Testis (tissue), 2 donors: ENCODE measurements at regions not wholly inside any gene's neighbourhood (a gene's known extent, or its start where the extent isn't known, plus 50 kb on each side); places are given as distances from the start of the nearest gene placed in this dataset.

Experiments
- POLR2A ChIP-seq: fragments of 450-650 bp; IDR thresholded peaks from one replicate; pipeline ENCODE4 v1.6.1; 2017; ENCODE audit warnings: antibody characterized with exemption, mild to moderate bottlenecking, moderate library complexity
- TF ChIP-seq, protein P1 (sequence below), 3 experiments: fragments of 450-650 bp in 2 of 3; fragments of 200-600 bp in 1 of 3; sonication (generic) in 1 of 3; IDR thresholded peaks; one replicate each; pipeline ENCODE4 v1.5.1; 2016 to 2019; ENCODE audit warnings: antibody characterized with exemption in 3 of 3, mild to moderate bottlenecking in 2 of 3, moderate library complexity in 1 of 3

DNA sequence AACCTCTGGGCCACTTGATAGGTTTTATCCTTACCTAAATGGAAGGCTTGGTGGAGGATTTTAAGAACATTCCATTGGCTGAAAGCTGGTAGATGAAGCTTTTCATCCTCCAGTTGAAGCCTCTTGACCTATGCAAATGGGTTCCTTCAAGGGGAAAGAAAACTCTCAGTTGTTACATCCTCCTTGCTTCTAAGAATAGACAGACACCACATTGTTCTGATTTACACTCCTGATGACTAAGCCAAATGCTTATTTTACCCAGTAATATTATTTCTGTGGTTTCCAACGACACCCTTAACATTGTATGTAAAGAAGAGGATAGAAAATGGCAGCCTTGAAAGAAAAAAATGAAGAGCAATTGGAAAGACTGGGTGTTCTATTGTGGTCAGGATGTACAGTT is 480.5 kb downstream of the OTOL1 start:
- TF ChIP-seq POLR2A: no peak
- TF ChIP-seq, protein P1, sequence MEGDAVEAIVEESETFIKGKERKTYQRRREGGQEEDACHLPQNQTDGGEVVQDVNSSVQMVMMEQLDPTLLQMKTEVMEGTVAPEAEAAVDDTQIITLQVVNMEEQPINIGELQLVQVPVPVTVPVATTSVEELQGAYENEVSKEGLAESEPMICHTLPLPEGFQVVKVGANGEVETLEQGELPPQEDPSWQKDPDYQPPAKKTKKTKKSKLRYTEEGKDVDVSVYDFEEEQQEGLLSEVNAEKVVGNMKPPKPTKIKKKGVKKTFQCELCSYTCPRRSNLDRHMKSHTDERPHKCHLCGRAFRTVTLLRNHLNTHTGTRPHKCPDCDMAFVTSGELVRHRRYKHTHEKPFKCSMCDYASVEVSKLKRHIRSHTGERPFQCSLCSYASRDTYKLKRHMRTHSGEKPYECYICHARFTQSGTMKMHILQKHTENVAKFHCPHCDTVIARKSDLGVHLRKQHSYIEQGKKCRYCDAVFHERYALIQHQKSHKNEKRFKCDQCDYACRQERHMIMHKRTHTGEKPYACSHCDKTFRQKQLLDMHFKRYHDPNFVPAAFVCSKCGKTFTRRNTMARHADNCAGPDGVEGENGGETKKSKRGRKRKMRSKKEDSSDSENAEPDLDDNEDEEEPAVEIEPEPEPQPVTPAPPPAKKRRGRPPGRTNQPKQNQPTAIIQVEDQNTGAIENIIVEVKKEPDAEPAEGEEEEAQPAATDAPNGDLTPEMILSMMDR (IDR thresholded peaks at IDR 0.05): no peak
